Activated B cell treated with CpG ODN at 0.5 μM for 24 hours (primary cell): ENCODE measurements at regions not wholly inside any gene's neighbourhood (a gene's known extent, or its start where the extent isn't known, plus 50 kb on each side); places are given as distances from the start of the nearest gene placed in this dataset.

ENCODE experiments used
- ATAC-seq: fragments of 200-7000 bp; cut with Tn5 transposase; one replicate; pipeline ENCODE4 v1.10.0; 2021; ENCODE audit warnings: low read depth, mild to moderate bottlenecking, moderate library complexity
- CTCF ChIA-PET: fragments of 350-600 bp; sonication (Branson Sonifier 250); formaldehyde crosslinking; loops from one replicate; lab custom pipeline; 2021; ENCODE audit warnings: antibody characterized with exemption; lab: Charles Lee
- POLR2A ChIA-PET: fragments of 350-600 bp; sonication (Branson Sonifier 250); formaldehyde crosslinking; loops from one replicate; lab custom pipeline; 2021; ENCODE audit warnings: antibody characterized with exemption; lab: Charles Lee
- DNase-seq: peaks from one replicate; pipeline ENCODE4 v3.0.0; 2022
- H3K27ac Mint-ChIP-seq: one replicate; pipeline ENCODE4 v1.8.0; 2020; ENCODE audit warnings: mixed read lengths
- H3K27me3 Mint-ChIP-seq: one replicate; pipeline ENCODE4 v1.8.0; 2021; ENCODE audit warnings: mixed read lengths
- H3K36me3 Mint-ChIP-seq: one replicate; pipeline ENCODE4 v1.8.0; 2021; ENCODE audit warnings: low read depth, mixed read lengths
- H3K4me1 Mint-ChIP-seq: one replicate; pipeline ENCODE4 v1.8.0; 2021; ENCODE audit warnings: mixed read lengths
- H3K4me3 Mint-ChIP-seq: one replicate; pipeline ENCODE4 v1.8.0; 2020; ENCODE audit warnings: mild to moderate bottlenecking, mixed read lengths
- H3K9me3 Mint-ChIP-seq: one replicate; pipeline ENCODE4 v1.8.0; 2020; ENCODE audit warnings: mixed read lengths
- CTCF ChIP-seq: fragments of 200-600 bp; IDR thresholded peaks from one replicate; pipeline ENCODE4 v1.8.0; 2022; ENCODE audit warnings: antibody characterized with exemption, mild to moderate bottlenecking
- intact Hi-C: fragments of 100-400 bp; cut with micrococcal nuclease; formaldehyde crosslinking; loops from one replicate; pipeline ENCODE4 v1.15.1; 2024

GRCh38 chr7:45469103-45469502 is 105.1 kb upstream of the ADCY1 start:
- ChIA-PET POLR2A (no interaction called here), CTCF (no interaction called here)
- Mint-ChIP-seq H3K36me3 (no peaks in the 10 kb centered on the region), H3K9me3 (no peaks in the 10 kb centered on the region), H3K4me1 (no peaks in the 10 kb centered on the region), H3K4me3 (no peak overlapping the region), H3K27ac (no peak overlapping the region), H3K27me3 (peaks cover 15% of the 10 kb centered on the region)
- DNase-seq (no peak), ATAC-seq (no peak)
- intact Hi-C loops, result no loop called here
- TF ChIP-seq CTCF, result no peak

- H3K9me3 Mint-ChIP-seq, result no peaks in the 10 kb centered on the region
- ChIA-PET POLR2A (no interaction called here), CTCF (no interaction called here)
- ATAC-seq, result no peak
- intact Hi-C loops, result no loop called here
- DNase-seq, result no peak
- no peak overlapping the region for H3K27ac Mint-ChIP-seq
- H3K27me3 Mint-ChIP-seq, result peaks cover 15% of the 10 kb centered on the region
- no peak overlapping the region for H3K4me3 Mint-ChIP-seq
- no peak for TF ChIP-seq CTCF
- H3K4me1 Mint-ChIP-seq, result no peaks in the 10 kb centered on the region
- H3K36me3 Mint-ChIP-seq, result no peaks in the 10 kb centered on the region
Measured at GRCh38 chr7:45470031-45470430, 104.1 kb upstream of the ADCY1 start.

- intact Hi-C loops, result no loop called here
- Mint-ChIP-seq H3K27ac (no peak overlapping the region), H3K4me1 (no peaks in the 10 kb centered on the region)
Measured at GRCh38 chr7:45479781-45480180, 94.4 kb upstream of the ADCY1 start.

GRCh38 chr7:45482451-45482850 is 91.7 kb upstream of the ADCY1 start:
- no peak for TF ChIP-seq CTCF
- no peak for ATAC-seq
- Mint-ChIP-seq H3K4me1 (no peaks in the 10 kb centered on the region), H3K36me3 (no peaks in the 10 kb centered on the region), H3K4me3 (no peak overlapping the region), H3K27me3 (no peaks in the 10 kb centered on the region), H3K27ac (no peak overlapping the region), H3K9me3 (no peaks in the 10 kb centered on the region)
- DNase-seq, result no peak
- ChIA-PET CTCF (no interaction called here), POLR2A (no interaction called here)
- intact Hi-C loops, result no loop called here

More at GRCh38 chr7:45479781-45480180, 94.4 kb upstream of the ADCY1 start:
- no peak for TF ChIP-seq CTCF
- H3K9me3 Mint-ChIP-seq, result no peaks in the 10 kb centered on the region
- POLR2A ChIA-PET, result no interaction called here
- H3K4me3 Mint-ChIP-seq, result no peak overlapping the region
- CTCF ChIA-PET, result no interaction called here
- ATAC-seq (no peak), DNase-seq (no peak)
- H3K27me3 Mint-ChIP-seq, result no peaks in the 10 kb centered on the region
- H3K36me3 Mint-ChIP-seq, result no peaks in the 10 kb centered on the region

GRCh38 chr7:45484094-45484493 is 90.1 kb upstream of the ADCY1 start:
- ATAC-seq (no peak), DNase-seq (no peak)
- ChIA-PET CTCF (no interaction called here), POLR2A (no interaction called here)
- intact Hi-C loops, result no loop called here
- H3K27ac Mint-ChIP-seq, result no peak overlapping the region
- H3K4me1 Mint-ChIP-seq, result no peaks in the 10 kb centered on the region
- no peak for TF ChIP-seq CTCF
- H3K9me3 Mint-ChIP-seq, result no peaks in the 10 kb centered on the region
- no peaks in the 10 kb centered on the region for H3K36me3 Mint-ChIP-seq
- H3K27me3 Mint-ChIP-seq, result no peaks in the 10 kb centered on the region
- no peak overlapping the region for H3K4me3 Mint-ChIP-seq
